BE2C (cell line): ENCODE measurements at regions not wholly inside any gene's neighbourhood (a gene's known extent, or its start where the extent isn't known, plus 50 kb on each side); places are given as distances from the start of the nearest gene placed in this dataset.

Experiments used
- DNase-seq: peaks from one replicate; pipeline ENCODE4 v3.0.0-alpha.2; 2020
- H3K27me3 ChIP-seq: fragments of 250-450 bp; sonication (Bioruptor Pico); 2 replicates; pipeline ENCODE4 v1.5.1; 2020; ENCODE audit warnings: mild to moderate bottlenecking
- H3K36me3 ChIP-seq: fragments of 250-450 bp; sonication (Bioruptor Pico); 2 replicates; pipeline ENCODE4 v1.5.1; 2020; ENCODE audit warnings: mild to moderate bottlenecking
- H3K4me1 ChIP-seq: fragments of 250-450 bp; sonication (Bioruptor Pico); 2 replicates; pipeline ENCODE4 v1.5.1; 2020
- H3K4me3 ChIP-seq: 2 replicates; pipeline ENCODE4 v1.5.1; 2011; ENCODE audit warnings: low read depth, low read length
- H3K9me3 ChIP-seq: fragments of 250-450 bp; sonication (Bioruptor Pico); 2 replicates; pipeline ENCODE4 v1.5.1; 2020
- CTCF ChIP-seq: IDR thresholded peaks from 2 replicates; pipeline ENCODE4 v1.5.1; 2012; ENCODE audit warnings: mild to moderate bottlenecking, low read depth, low read length

DNA sequence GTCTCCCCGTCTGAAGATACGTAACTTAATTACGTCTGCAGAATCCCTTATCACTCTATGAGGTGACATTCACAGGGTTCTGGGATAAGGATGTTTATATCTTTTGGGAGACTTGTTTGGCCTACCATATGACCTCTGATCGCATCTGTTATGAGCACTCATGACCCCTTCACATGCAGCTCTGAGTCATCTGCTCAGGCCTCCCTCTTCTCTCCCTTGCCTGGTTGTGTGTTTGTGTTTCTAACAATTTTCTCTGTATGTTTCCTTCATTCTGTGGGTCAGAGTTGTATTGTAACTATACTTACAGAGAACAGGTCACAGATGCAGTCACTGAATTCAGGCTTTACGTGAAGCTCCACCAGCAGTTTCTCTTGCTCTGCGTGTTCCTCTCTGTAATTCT, 330.6 kb downstream of the TENT4A start:
- Histone ChIP-seq H3K4me1 (no peaks in the 10 kb centered on the region), H3K27me3 (no peaks in the 10 kb centered on the region), H3K36me3 (no peaks in the 10 kb centered on the region), H3K4me3 (no peak overlapping the region), H3K9me3 (no peaks in the 10 kb centered on the region; the same call in 1 of the 2 replicates)
- DNase-seq: no peak
- no peak for TF ChIP-seq CTCF

DNA sequence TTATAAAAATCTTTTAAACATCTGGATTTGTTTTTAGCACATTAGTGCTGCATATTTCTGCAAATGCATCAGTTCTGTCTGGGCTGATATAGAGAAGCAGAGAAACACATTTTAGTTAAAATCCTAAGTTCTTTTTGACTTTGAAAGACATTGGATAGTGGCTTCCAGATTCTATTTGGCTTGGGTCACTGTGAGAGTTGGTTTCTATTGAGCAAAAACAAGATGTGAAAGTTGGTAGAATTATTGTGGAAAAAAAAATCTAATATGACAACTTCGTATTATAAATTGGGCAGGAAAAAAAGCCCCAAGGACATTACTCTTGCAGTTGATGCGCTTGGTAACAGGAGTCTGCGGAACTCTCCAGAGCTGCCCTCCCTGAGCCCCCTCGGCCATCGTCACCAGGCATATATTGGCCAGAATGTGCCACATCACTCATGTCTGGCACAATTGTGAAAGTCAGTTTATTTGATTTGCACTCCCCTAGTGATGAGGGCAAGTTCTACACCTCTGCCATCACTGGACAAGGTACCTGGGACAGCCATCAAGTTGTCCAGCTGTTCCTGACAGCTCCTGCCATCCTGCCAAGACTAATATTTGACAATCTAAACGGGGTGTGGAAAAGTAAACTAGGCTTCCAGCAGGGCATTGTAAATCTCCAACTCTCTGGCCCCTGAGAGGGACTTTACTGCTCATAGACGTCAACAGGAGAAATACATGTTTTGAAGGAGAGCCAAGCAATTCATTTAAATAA, 334.5 kb downstream of the TENT4A start:
- no peak for DNase-seq
- TF ChIP-seq CTCF: no peak
- Histone ChIP-seq H3K9me3 (no peaks in the 10 kb centered on the region), H3K27me3 (no peaks in the 10 kb centered on the region), H3K36me3 (no peaks in the 10 kb centered on the region), H3K4me3 (no peak overlapping the region), H3K4me1 (no peaks in the 10 kb centered on the region)

- Histone ChIP-seq H3K4me1 (no peaks in the 10 kb centered on the region), H3K36me3 (no peaks in the 10 kb centered on the region), H3K9me3 (no peaks in the 10 kb centered on the region), H3K4me3 (no peak overlapping the region), H3K27me3 (no peaks in the 10 kb centered on the region)
- no peak for DNase-seq
- no peak for TF ChIP-seq CTCF
These were observed 337.8 kb downstream of the TENT4A start for GRCh38 chr5:7050986-7051385.

GRCh38 chr5:7053125-7053524, 339.9 kb downstream of the TENT4A start:
- no peak for DNase-seq
- H3K9me3 ChIP-seq: no peaks in the 10 kb centered on the region
- H3K36me3 ChIP-seq: no peaks in the 10 kb centered on the region
- no peaks in the 10 kb centered on the region for H3K27me3 ChIP-seq
- H3K4me3 ChIP-seq: no peak overlapping the region
- TF ChIP-seq CTCF: no peak
- no peaks in the 10 kb centered on the region for H3K4me1 ChIP-seq

GRCh38 chr5:7053528-7054209, 340.4 kb downstream of the TENT4A start:
- Histone ChIP-seq H3K4me1 (no peaks in the 10 kb centered on the region), H3K36me3 (no peaks in the 10 kb centered on the region), H3K27me3 (no peaks in the 10 kb centered on the region), H3K4me3 (no peak overlapping the region), H3K9me3 (no peaks in the 10 kb centered on the region)
- TF ChIP-seq CTCF: no peak
- no peak for DNase-seq
